DOHH2 (cell line): ENCODE measurements at regions not wholly inside any gene's neighbourhood (a gene's known extent, or its start where the extent isn't known, plus 50 kb on each side); places are given as distances from the start of the nearest gene placed in this dataset.

Experiments
- H3F3A ChIP-seq: fragments of 200-600 bp; sonication (generic), shearing (Covaris generic); 2 replicates; pipeline ENCODE4 v1.6.0; 2016; ENCODE audit warnings: antibody characterized with exemption, mild to moderate bottlenecking; ENCODE audit not compliant: control insufficient read depth, insufficient read depth
- H3K27ac ChIP-seq: fragments of 200-600 bp; sonication (generic); 2 replicates; pipeline ENCODE4 v1.5.1; 2014; ENCODE audit warnings: low read depth, mild to moderate bottlenecking, low read length, moderate library complexity
- H3K27me3 ChIP-seq: fragments of 200-600 bp; sonication (generic); 2 replicates; pipeline ENCODE4 v1.6.1; 2014; ENCODE audit warnings: mild to moderate bottlenecking, low read length, mixed read lengths; ENCODE audit not compliant: control insufficient read depth
- H3K36me3 ChIP-seq: fragments of 200-600 bp; sonication (generic); 2 replicates; pipeline ENCODE4 v1.6.1; 2014; ENCODE audit warnings: mild to moderate bottlenecking, low read length, moderate library complexity, mixed read lengths; ENCODE audit not compliant: control insufficient read depth
- H3K4me1 ChIP-seq: fragments of 200-600 bp; sonication (generic); 2 replicates; pipeline ENCODE4 v1.6.1; 2014; ENCODE audit warnings: mild to moderate bottlenecking, low read length, mixed read lengths; ENCODE audit not compliant: control insufficient read depth
- H3K4me2 ChIP-seq: fragments of 200-600 bp; sonication (generic); 2 replicates; pipeline ENCODE4 v1.6.0; 2014; ENCODE audit warnings: mild to moderate bottlenecking, low read length, moderate library complexity
- H3K4me3 ChIP-seq: fragments of 200-600 bp; sonication (generic); 2 replicates; pipeline ENCODE4 v1.5.1; 2014; ENCODE audit warnings: mild to moderate bottlenecking, low read length, mixed read lengths
- H3K79me2 ChIP-seq: fragments of 200-600 bp; sonication (generic); 2 replicates; pipeline ENCODE4 v1.6.1; 2014; ENCODE audit warnings: mild to moderate bottlenecking, low read length, mixed read lengths; ENCODE audit not compliant: control insufficient read depth
- H3K9me2 ChIP-seq: fragments of 200-600 bp; sonication (generic); replicated peaks from 2 replicates; pipeline ENCODE4 v1.6.1; 2014; ENCODE audit warnings: mild to moderate bottlenecking, low read length, mixed read lengths; ENCODE audit not compliant: control insufficient read depth
- H3K9me3 ChIP-seq: fragments of 200-600 bp; sonication (generic); 2 replicates; pipeline ENCODE4 v1.6.1; 2014; ENCODE audit warnings: antibody characterized with exemption, low read length, mixed read lengths; ENCODE audit not compliant: control insufficient read depth, insufficient read depth
- H4K20me1 ChIP-seq: fragments of 200-600 bp; sonication (generic); 2 replicates; pipeline ENCODE4 v1.6.0; 2014; ENCODE audit warnings: low read depth, mild to moderate bottlenecking, antibody characterized with exemption, low read length, moderate library complexity; ENCODE audit not compliant: control insufficient read depth, insufficient read depth
- CTCF ChIP-seq: fragments of 200-600 bp; sonication (generic); IDR thresholded peaks from one replicate; pipeline ENCODE4 v1.5.1; 2014; ENCODE audit warnings: antibody characterized with exemption, mild to moderate bottlenecking, low read depth, low read length; ENCODE audit not compliant: poor library complexity, severe bottlenecking
- EZH2phosphoT487 ChIP-seq: fragments of 200-600 bp; sonication (generic); IDR thresholded peaks from 2 replicates; pipeline ENCODE4 v1.6.1; 2017; ENCODE audit warnings: borderline replicate concordance, mild to moderate bottlenecking, antibody characterized with exemption, low read length, moderate library complexity, mixed read lengths

- Histone ChIP-seq H4K20me1 (no peaks in the 10 kb centered on the region), H3K4me1 (no peaks in the 10 kb centered on the region), H3K4me3 (no peak overlapping the region), H3K79me2 (no peaks in the 10 kb centered on the region), H3K9me2 (no peaks in the 10 kb centered on the region), H3K4me2 (no peak overlapping the region), H3F3A (no peaks in the 10 kb centered on the region), H3K9me3 (no peaks in the 10 kb centered on the region), H3K27ac (no peak overlapping the region), H3K36me3 (no peaks in the 10 kb centered on the region), H3K27me3 (no peaks in the 10 kb centered on the region)
- TF ChIP-seq EZH2phosphoT487: no peak
- no peak for TF ChIP-seq CTCF
These were observed 647.5 kb upstream of the CHRM3 start for GRCh38 chr1:238738892-238739291.

- H3K36me3 ChIP-seq: no peaks in the 10 kb centered on the region
- H4K20me1 ChIP-seq: no peaks in the 10 kb centered on the region
- no peak overlapping the region for H3K27ac ChIP-seq
- H3K9me2 ChIP-seq: no peaks in the 10 kb centered on the region
- TF ChIP-seq CTCF (no peak), EZH2phosphoT487 (no peak)
- no peak overlapping the region for H3K4me3 ChIP-seq
- H3K79me2 ChIP-seq: no peaks in the 10 kb centered on the region
- no peaks in the 10 kb centered on the region for H3F3A ChIP-seq
- no peak overlapping the region for H3K4me2 ChIP-seq
- H3K27me3 ChIP-seq: no peaks in the 10 kb centered on the region
- no peaks in the 10 kb centered on the region for H3K4me1 ChIP-seq
- H3K9me3 ChIP-seq: no peaks in the 10 kb centered on the region
These were observed 658.7 kb upstream of the CHRM3 start for GRCh38 chr1:238727670-238728069.

- Histone ChIP-seq H3K4me2 (no peak overlapping the region), H3K9me2 (no peaks in the 10 kb centered on the region), H3K79me2 (no peaks in the 10 kb centered on the region), H3K4me3 (no peak overlapping the region), H4K20me1 (no peaks in the 10 kb centered on the region), H3K27me3 (no peaks in the 10 kb centered on the region), H3F3A (no peaks in the 10 kb centered on the region), H3K4me1 (no peaks in the 10 kb centered on the region), H3K36me3 (no peaks in the 10 kb centered on the region), H3K9me3 (no peaks in the 10 kb centered on the region), H3K27ac (no peak overlapping the region)
- TF ChIP-seq EZH2phosphoT487: no peak
- no peak for TF ChIP-seq CTCF
These were observed 663.6 kb upstream of the CHRM3 start for GRCh38 chr1:238722812-238723211.

- Histone ChIP-seq H3K4me1 (no peaks in the 10 kb centered on the region), H3K27me3 (no peaks in the 10 kb centered on the region), H3K36me3 (no peaks in the 10 kb centered on the region), H3F3A (no peaks in the 10 kb centered on the region), H3K4me3 (no peak overlapping the region), H3K4me2 (no peak overlapping the region), H3K9me3 (no peaks in the 10 kb centered on the region), H4K20me1 (no peaks in the 10 kb centered on the region), H3K27ac (no peak overlapping the region), H3K9me2 (no peaks in the 10 kb centered on the region), H3K79me2 (no peaks in the 10 kb centered on the region)
- TF ChIP-seq EZH2phosphoT487 (no peak), CTCF (no peak)
These were observed 675.7 kb upstream of the CHRM3 start for GRCh38 chr1:238710697-238711096.
